SK-N-SH (cell line): ENCODE measurements at regions not wholly inside any gene's neighbourhood (a gene's known extent, or its start where the extent isn't known, plus 50 kb on each side); places are given as distances from the start of the nearest gene placed in this dataset.

ENCODE experiments used
- CTCF ChIA-PET: fragments of 300-600, 350-600 bp; formaldehyde crosslinking; extraction: SDS; loops from one replicate; lab custom pipeline; 2021; lab: Yijun Ruan, JAX
- POLR2A ChIA-PET: fragments of 350-600 bp; sonication (Branson Sonifier 250); formaldehyde crosslinking; extraction: SDS; loops from one replicate; lab custom pipeline; 2020; ENCODE audit warnings: antibody characterized with exemption, inconsistent platforms; lab: Yijun Ruan, JAX
- DNase-seq: peaks from one replicate; pipeline ENCODE4 v3.0.0; 2012
- H2AFZ ChIP-seq: fragments of 200-600 bp; sonication (generic); 2 replicates; pipeline ENCODE4 v1.8.1; 2016; ENCODE audit warnings: antibody characterized with exemption, mild to moderate bottlenecking, low read depth
- H3F3A ChIP-seq: fragments of 200-600 bp; sonication (generic); replicated peaks from 2 replicates; pipeline ENCODE3; 2016; ENCODE audit warnings: antibody characterized with exemption, mild to moderate bottlenecking; ENCODE audit not compliant: insufficient read depth
- H3K27ac ChIP-seq, 2 experiments: fragments of 200-500 bp in 1 of 2; fragments of 200-600 bp in 1 of 2; sonication (Bioruptor generic) in 1 of 2; sonication (generic), shearing (Covaris generic) in 1 of 2; 2 replicates each; pipeline versions ENCODE4 v1.5.1 to v1.6.1; 2014 to 2016; ENCODE audit warnings: low read depth in 2 of 2, inconsistent platforms in 1 of 2, low read length in 1 of 2, mild to moderate bottlenecking in 1 of 2, mixed read lengths in 1 of 2
- H3K27me3 ChIP-seq: fragments of 200-600 bp; sonication (generic), shearing (Covaris generic); 2 replicates; pipeline ENCODE4 v1.6.1; 2016; ENCODE audit warnings: mixed run types; ENCODE audit not compliant: insufficient read depth
- H3K36me3 ChIP-seq, 2 experiments: fragments of 200-500 bp in 1 of 2; fragments of 200-600 bp in 1 of 2; sonication (Bioruptor generic) in 1 of 2; sonication (generic) in 1 of 2; replicated peaks in 1 of 2; 2 replicates each; pipeline versions ENCODE3 to v1.5.1; 2014 to 2016; ENCODE audit warnings: low read length in 1 of 2, mild to moderate bottlenecking in 1 of 2; ENCODE audit not compliant: insufficient read depth in 2 of 2, control insufficient read depth in 1 of 2
- H3K4me1 ChIP-seq, 2 experiments: fragments of 200-500 bp in 1 of 2; fragments of 200-600 bp in 1 of 2; sonication (Bioruptor generic) in 1 of 2; sonication (generic), shearing (Covaris generic) in 1 of 2; 2 replicates each; pipeline versions ENCODE4 v1.5.1 to v1.6.1; 2014 to 2016; ENCODE audit warnings: low read depth in 1 of 2, low read length in 1 of 2, mixed run types in 1 of 2; ENCODE audit not compliant: insufficient read depth in 2 of 2, control insufficient read depth in 1 of 2
- H3K4me2 ChIP-seq: fragments of 200-600 bp; sonication (generic), shearing (Covaris generic); 2 replicates; pipeline ENCODE4 v1.6.1; 2017; ENCODE audit warnings: mixed run types
- H3K4me3 ChIP-seq, 2 experiments: fragments of 200-500 bp in 1 of 2; fragments of 200-600 bp in 1 of 2; sonication (Bioruptor generic) in 1 of 2; sonication (generic), shearing (Covaris generic) in 1 of 2; 2 replicates each; pipeline versions ENCODE4 v1.5.1 to v1.8.1; 2014 to 2016; ENCODE audit warnings: low read depth in 2 of 2, inconsistent platforms in 1 of 2, low read length in 1 of 2, mild to moderate bottlenecking in 1 of 2, mixed read lengths in 1 of 2, moderate library complexity in 1 of 2
- H3K79me2 ChIP-seq: fragments of 200-600 bp; sonication (generic); 2 replicates; pipeline ENCODE4 v1.8.1; 2017; ENCODE audit warnings: mild to moderate bottlenecking; ENCODE audit not compliant: insufficient read depth
- H3K9ac ChIP-seq: fragments of 200-600 bp; sonication (generic); 2 replicates; pipeline ENCODE4 v1.6.1; 2017; ENCODE audit warnings: mixed run types
- H3K9me2 ChIP-seq: fragments of 200-600 bp; sonication (generic); 2 replicates; pipeline ENCODE4 v1.6.1; 2017; ENCODE audit warnings: mixed run types
- H3K9me3 ChIP-seq: fragments of 200-600 bp; sonication (generic); 2 replicates; pipeline ENCODE4 v1.6.1; 2017; ENCODE audit warnings: mixed run types, mild to moderate bottlenecking, moderate library complexity
- H4K20me1 ChIP-seq: fragments of 200-600 bp; sonication (generic); 2 replicates; pipeline ENCODE4 v1.6.1; 2017; ENCODE audit warnings: mild to moderate bottlenecking, mixed run types; ENCODE audit not compliant: insufficient read depth
- ELF1 ChIP-seq: IDR thresholded peaks from 2 replicates; pipeline ENCODE4 v1.4.0; 2012
- EP300 ChIP-seq, 2 experiments: IDR thresholded peaks; 2 replicates each; pipeline versions ENCODE4 v1.4.0 to v1.6.1; 2012; ENCODE audit warnings: borderline replicate concordance in 1 of 2, low read depth in 1 of 2, low read length in 1 of 2
- FOSL2 ChIP-seq: IDR thresholded peaks from 2 replicates; pipeline ENCODE4 v1.4.0; 2012; ENCODE audit warnings: low read depth, mild to moderate bottlenecking, moderate library complexity, borderline replicate concordance
- FOXJ3 ChIP-seq: sonication (generic); formaldehyde crosslinking; IDR thresholded peaks from 2 replicates; pipeline ENCODE4 v1.5.1; 2020; ENCODE audit warnings: mild to moderate bottlenecking, missing genetic modification reagents
- GATA2 ChIP-seq: sonication (generic); formaldehyde crosslinking; IDR thresholded peaks from 2 replicates; pipeline ENCODE4 v1.5.0; 2020; ENCODE audit warnings: mild to moderate bottlenecking, missing genetic modification reagents
- MEF2A ChIP-seq: IDR thresholded peaks from 2 replicates; pipeline ENCODE4 v1.4.0; 2012; ENCODE audit warnings: low read depth, borderline replicate concordance
- RXRA ChIP-seq: IDR thresholded peaks from 2 replicates; pipeline ENCODE4 v1.4.0; 2012; ENCODE audit warnings: low read depth, mild to moderate bottlenecking, borderline replicate concordance
- SIN3A ChIP-seq: IDR thresholded peaks from 2 replicates; pipeline ENCODE4 v1.6.1; 2012; ENCODE audit warnings: low read depth, mild to moderate bottlenecking, low read length, moderate library complexity, borderline replicate concordance
- SMC3 ChIP-seq: IDR thresholded peaks from 2 replicates; pipeline ENCODE4 v1.6.1; 2012; ENCODE audit warnings: low read depth, low read length, improper control_type of control experiment
- TF ChIP-seq, protein P1 (sequence below): IDR thresholded peaks from 2 replicates; pipeline ENCODE4 v1.4.0; 2012; ENCODE audit warnings: low read depth, borderline replicate concordance
- TF ChIP-seq, protein P2 (sequence below): fragments of 200-600 bp; sonication (generic); IDR thresholded peaks from 2 replicates; pipeline ENCODE4 v1.6.1; 2017; ENCODE audit warnings: antibody characterized with exemption, mild to moderate bottlenecking, moderate library complexity
- TF ChIP-seq, protein P3 (sequence below): fragments of 150-350 bp; IDR thresholded peaks from 2 replicates; pipeline ENCODE4 v1.6.1; 2017; ENCODE audit warnings: antibody characterized with exemption, low read length, low read depth, borderline replicate concordance

DNA sequence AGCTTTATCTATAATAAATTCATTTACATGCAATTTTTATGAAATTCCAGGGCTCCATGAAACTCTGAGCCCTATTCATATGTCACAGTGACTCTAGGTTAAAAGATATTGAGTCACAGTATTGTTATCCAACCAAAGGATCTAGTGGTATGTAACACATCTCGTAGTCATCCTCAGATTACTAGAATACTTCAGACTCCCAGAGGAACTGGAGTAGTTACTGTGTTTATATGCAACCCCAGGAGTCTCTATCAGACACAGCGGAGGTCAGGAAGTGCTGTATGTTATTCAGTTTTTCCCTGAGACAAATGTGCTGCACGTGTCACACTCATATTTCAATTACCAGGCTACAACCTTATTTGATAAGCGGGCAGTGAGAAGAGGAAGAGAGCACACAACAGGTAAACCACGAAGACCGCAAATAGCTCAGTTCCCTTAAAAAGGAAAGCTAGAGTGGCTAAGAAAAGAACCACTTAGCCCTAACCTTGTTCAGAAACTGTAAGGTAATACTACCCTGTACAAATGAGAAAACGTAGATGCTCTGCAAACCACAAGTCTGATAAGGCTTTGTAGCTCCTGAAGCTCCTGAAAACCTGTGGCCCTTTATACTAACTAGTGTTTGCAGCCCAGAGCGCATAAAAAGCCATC, 114.0 kb upstream of the CNTNAP2 start (continued):
- TF ChIP-seq GATA2 (CRISPR knock-in tag), result no peak
- TF ChIP-seq, protein P1, sequence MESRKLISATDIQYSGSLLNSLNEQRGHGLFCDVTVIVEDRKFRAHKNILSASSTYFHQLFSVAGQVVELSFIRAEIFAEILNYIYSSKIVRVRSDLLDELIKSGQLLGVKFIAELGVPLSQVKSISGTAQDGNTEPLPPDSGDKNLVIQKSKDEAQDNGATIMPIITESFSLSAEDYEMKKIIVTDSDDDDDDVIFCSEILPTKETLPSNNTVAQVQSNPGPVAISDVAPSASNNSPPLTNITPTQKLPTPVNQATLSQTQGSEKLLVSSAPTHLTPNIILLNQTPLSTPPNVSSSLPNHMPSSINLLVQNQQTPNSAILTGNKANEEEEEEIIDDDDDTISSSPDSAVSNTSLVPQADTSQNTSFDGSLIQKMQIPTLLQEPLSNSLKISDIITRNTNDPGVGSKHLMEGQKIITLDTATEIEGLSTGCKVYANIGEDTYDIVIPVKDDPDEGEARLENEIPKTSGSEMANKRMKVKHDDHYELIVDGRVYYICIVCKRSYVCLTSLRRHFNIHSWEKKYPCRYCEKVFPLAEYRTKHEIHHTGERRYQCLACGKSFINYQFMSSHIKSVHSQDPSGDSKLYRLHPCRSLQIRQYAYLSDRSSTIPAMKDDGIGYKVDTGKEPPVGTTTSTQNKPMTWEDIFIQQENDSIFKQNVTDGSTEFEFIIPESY, result no peak

DNA sequence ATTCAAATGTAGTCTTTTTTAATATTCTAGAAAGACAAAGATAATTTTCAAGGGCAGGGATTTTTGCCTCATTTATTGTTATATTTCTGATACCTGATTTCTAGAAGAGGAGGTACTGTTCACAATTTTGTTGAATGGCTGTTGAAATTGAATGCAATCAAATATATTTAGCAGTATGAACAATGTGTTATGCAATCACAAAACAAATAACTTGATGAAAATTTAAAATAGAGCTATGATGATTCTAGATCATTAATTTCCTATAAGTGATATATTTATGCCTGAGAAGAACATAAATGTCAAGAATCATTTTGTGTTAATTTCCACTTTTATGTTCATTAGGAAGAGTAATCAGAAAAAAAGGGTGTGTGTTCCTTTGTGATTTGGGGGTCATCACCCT, 114.6 kb upstream of the CNTNAP2 start:
- CTCF ChIA-PET, result no interaction called here
- Histone ChIP-seq H4K20me1 (no peaks in the 10 kb centered on the region), H3K9ac (no peak overlapping the region)
- TF ChIP-seq FOSL2, result no peak
- TF ChIP-seq, protein P2, sequence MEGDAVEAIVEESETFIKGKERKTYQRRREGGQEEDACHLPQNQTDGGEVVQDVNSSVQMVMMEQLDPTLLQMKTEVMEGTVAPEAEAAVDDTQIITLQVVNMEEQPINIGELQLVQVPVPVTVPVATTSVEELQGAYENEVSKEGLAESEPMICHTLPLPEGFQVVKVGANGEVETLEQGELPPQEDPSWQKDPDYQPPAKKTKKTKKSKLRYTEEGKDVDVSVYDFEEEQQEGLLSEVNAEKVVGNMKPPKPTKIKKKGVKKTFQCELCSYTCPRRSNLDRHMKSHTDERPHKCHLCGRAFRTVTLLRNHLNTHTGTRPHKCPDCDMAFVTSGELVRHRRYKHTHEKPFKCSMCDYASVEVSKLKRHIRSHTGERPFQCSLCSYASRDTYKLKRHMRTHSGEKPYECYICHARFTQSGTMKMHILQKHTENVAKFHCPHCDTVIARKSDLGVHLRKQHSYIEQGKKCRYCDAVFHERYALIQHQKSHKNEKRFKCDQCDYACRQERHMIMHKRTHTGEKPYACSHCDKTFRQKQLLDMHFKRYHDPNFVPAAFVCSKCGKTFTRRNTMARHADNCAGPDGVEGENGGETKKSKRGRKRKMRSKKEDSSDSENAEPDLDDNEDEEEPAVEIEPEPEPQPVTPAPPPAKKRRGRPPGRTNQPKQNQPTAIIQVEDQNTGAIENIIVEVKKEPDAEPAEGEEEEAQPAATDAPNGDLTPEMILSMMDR, result no peak
- TF ChIP-seq, protein P3, sequence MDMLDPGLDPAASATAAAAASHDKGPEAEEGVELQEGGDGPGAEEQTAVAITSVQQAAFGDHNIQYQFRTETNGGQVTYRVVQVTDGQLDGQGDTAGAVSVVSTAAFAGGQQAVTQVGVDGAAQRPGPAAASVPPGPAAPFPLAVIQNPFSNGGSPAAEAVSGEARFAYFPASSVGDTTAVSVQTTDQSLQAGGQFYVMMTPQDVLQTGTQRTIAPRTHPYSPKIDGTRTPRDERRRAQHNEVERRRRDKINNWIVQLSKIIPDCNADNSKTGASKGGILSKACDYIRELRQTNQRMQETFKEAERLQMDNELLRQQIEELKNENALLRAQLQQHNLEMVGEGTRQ, result no peak
- no peak for TF ChIP-seq SIN3A
- no peak for TF ChIP-seq MEF2A
- no peak for TF ChIP-seq FOXJ3 (CRISPR knock-in tag)
- TF ChIP-seq RXRA, result no peak
- TF ChIP-seq SMC3, result no peak
- no peak for TF ChIP-seq EP300 (IDR thresholded peaks at IDR 0.05; ENCODE audit: borderline replicate concordance in 1 of 2, low read depth in 1 of 2, low read length in 1 of 2)
- TF ChIP-seq ELF1, result no peak
- TF ChIP-seq, all 33 proteins: peak for 0
- Histone ChIP-seq H2AFZ (no peak overlapping the region), H3K27me3 (no peaks in the 10 kb centered on the region), H3K9me2 (no peaks in the 10 kb centered on the region; the same call in 1 of the 2 replicates), H3K4me1 (no peaks in the 10 kb centered on the region), H3K36me3 (no peaks in the 10 kb centered on the region), H3K4me2 (no peak overlapping the region), H3K27ac (no peak overlapping the region), H3K79me2 (no peaks in the 10 kb centered on the region), H3F3A (no peaks in the 10 kb centered on the region), H3K4me3 (no peak overlapping the region), H3K9me3 (no peaks in the 10 kb centered on the region)
- DNase-seq, result no peak
- POLR2A ChIA-PET, result no interaction called here
